Stimulated activated CD4-positive, alpha-beta T cell treated with anti-CD3 and anti-CD28 coated beads, Interleukin-15, amount 100 ng/mL, for 24 hours (primary cell): ENCODE measurements at regions not wholly inside any gene's neighbourhood (a gene's known extent, or its start where the extent isn't known, plus 50 kb on each side); places are given as distances from the start of the nearest gene placed in this dataset.

Source experiments
- DNase-seq: peaks from one replicate; pipeline ENCODE4 v3.0.0-alpha.2; 2020

GRCh38 chr2:224325941-224326340 lies 76.0 kb downstream of the FAM124B start:
- DNase-seq = no peak

GRCh38 chr2:224324604-224325003 lies 77.3 kb downstream of the FAM124B start:
- DNase-seq = no peak

GRCh38 chr2:224320660-224321059 lies 81.2 kb downstream of the FAM124B start:
- no peak for DNase-seq

GRCh38 chr2:224319750-224320149 lies 82.2 kb downstream of the FAM124B start:
- no peak for DNase-seq

GRCh38 chr2:224312741-224313140 lies 89.2 kb downstream of the FAM124B start:
- no peak for DNase-seq

GRCh38 chr2:224310943-224311625 lies 90.8 kb downstream of the FAM124B start:
- no peak for DNase-seq

- no peak for DNase-seq
Observed at GRCh38 chr2:224309176-224309575, 92.7 kb downstream of the FAM124B start.

GRCh38 chr2:224308272-224308911 lies 93.5 kb downstream of the FAM124B start:
- no peak for DNase-seq

GRCh38 chr2:224302952-224303351 lies 99.0 kb downstream of the FAM124B start:
- DNase-seq = no peak

- no peak for DNase-seq
Observed at GRCh38 chr2:224293976-224294375, 107.9 kb downstream of the FAM124B start.

- no peak for DNase-seq
Observed at GRCh38 chr2:224287531-224287930, 114.4 kb downstream of the FAM124B start.

- no peak for DNase-seq
Observed at GRCh38 chr2:224286923-224287322, 115.0 kb downstream of the FAM124B start.

- peak; percentile 3 for DNase-seq
Observed at GRCh38 chr2:224284134-224284946, 117.6 kb downstream of the FAM124B start.

GRCh38 chr2:224283466-224283965 lies 118.4 kb downstream of the FAM124B start:
- DNase-seq = no peak

GRCh38 chr2:224281374-224281773 lies 120.5 kb downstream of the FAM124B start:
- no peak for DNase-seq

- DNase-seq = no peak
Observed at GRCh38 chr2:224278531-224278930, 123.4 kb downstream of the FAM124B start.

GRCh38 chr2:224276251-224276650 lies 125.7 kb downstream of the FAM124B start:
- DNase-seq = no peak

- no peak for DNase-seq
Observed at GRCh38 chr2:224272237-224272910, 129.5 kb downstream of the FAM124B start.

- DNase-seq = no peak
Observed at GRCh38 chr2:224271617-224272236, 130.2 kb downstream of the FAM124B start.

- no peak for DNase-seq
Observed at GRCh38 chr2:224268441-224268840, 133.5 kb downstream of the FAM124B start.

- no peak for DNase-seq
Observed at GRCh38 chr2:224264259-224264658, 137.6 kb downstream of the FAM124B start.

GRCh38 chr2:224263571-224264043 lies 138.3 kb downstream of the FAM124B start:
- DNase-seq = no peak
